ENCODE measurements at regions not wholly inside any gene's neighbourhood (a gene's known extent, or its start where the extent isn't known, plus 50 kb on each side); places are given as distances from the start of the nearest gene placed in this dataset.

- TF ChIP-seq TEAD4 (IDR thresholded peaks at IDR 0.05) (no peak), FOXM1 (IDR thresholded peaks at IDR 0.05; ENCODE audit: borderline replicate concordance, low read depth) (no peak), EP300 (IDR thresholded peaks at IDR 0.05; ENCODE audit: borderline replicate concordance) (no peak), NFIC (IDR thresholded peaks at IDR 0.05) (no peak), CREB1 (IDR thresholded peaks at IDR 0.05; ENCODE audit: low read depth) (no peak), TCF12 (IDR thresholded peaks at IDR 0.05; ENCODE audit: low read depth) (no peak), TAF1 (IDR thresholded peaks at IDR 0.05; ENCODE audit: low read depth) (no peak), RAD21 (IDR thresholded peaks at IDR 0.05; ENCODE audit: low read depth) (no peak), YY1 (IDR thresholded peaks at IDR 0.05; ENCODE audit: low read depth) (no peak), EGR1 (IDR thresholded peaks at IDR 0.05) (no peak), MAX (IDR thresholded peaks at IDR 0.05) (no peak), ZBTB7A (IDR thresholded peaks at IDR 0.05; ENCODE audit: low read depth) (no peak), REST (IDR thresholded peaks at IDR 0.05; ENCODE audit: low read depth) (no peak), USF1 (IDR thresholded peaks at IDR 0.05) (no peak), CEBPB (IDR thresholded peaks at IDR 0.05) (no peak)
These were observed 70.4 kb upstream of the CDK1 start for GRCh38 chr10:60707841-60708240.

GRCh38 chr10:60706146-60706545 is 72.1 kb upstream of the CDK1 start:
- TF ChIP-seq REST (IDR thresholded peaks at IDR 0.05; ENCODE audit: low read depth): no peak
- no peak for TF ChIP-seq FOXM1 (IDR thresholded peaks at IDR 0.05; ENCODE audit: borderline replicate concordance, low read depth)
- TF ChIP-seq MAX (IDR thresholded peaks at IDR 0.05): no peak
- TF ChIP-seq TCF12 (IDR thresholded peaks at IDR 0.05; ENCODE audit: low read depth): no peak
- no peak for TF ChIP-seq EP300 (IDR thresholded peaks at IDR 0.05; ENCODE audit: borderline replicate concordance)
- TF ChIP-seq TAF1 (IDR thresholded peaks at IDR 0.05; ENCODE audit: low read depth): no peak
- TF ChIP-seq RAD21 (IDR thresholded peaks at IDR 0.05; ENCODE audit: low read depth): no peak
- no peak for TF ChIP-seq YY1 (IDR thresholded peaks at IDR 0.05; ENCODE audit: low read depth)
- TF ChIP-seq CEBPB (IDR thresholded peaks at IDR 0.05): no peak
- TF ChIP-seq TEAD4 (IDR thresholded peaks at IDR 0.05): no peak
- TF ChIP-seq USF1 (IDR thresholded peaks at IDR 0.05): no peak
- TF ChIP-seq EGR1 (IDR thresholded peaks at IDR 0.05): no peak
- no peak for TF ChIP-seq ZBTB7A (IDR thresholded peaks at IDR 0.05; ENCODE audit: low read depth)
- no peak for TF ChIP-seq CREB1 (IDR thresholded peaks at IDR 0.05; ENCODE audit: low read depth)
- TF ChIP-seq NFIC (IDR thresholded peaks at IDR 0.05): no peak

- TF ChIP-seq MAX (IDR thresholded peaks at IDR 0.05) (no peak), EP300 (IDR thresholded peaks at IDR 0.05; ENCODE audit: borderline replicate concordance) (no peak), CREB1 (IDR thresholded peaks at IDR 0.05; ENCODE audit: low read depth) (no peak), FOXM1 (IDR thresholded peaks at IDR 0.05; ENCODE audit: borderline replicate concordance, low read depth) (no peak), NFIC (IDR thresholded peaks at IDR 0.05) (no peak), TAF1 (IDR thresholded peaks at IDR 0.05; ENCODE audit: low read depth) (no peak), EGR1 (IDR thresholded peaks at IDR 0.05) (no peak), ZBTB7A (IDR thresholded peaks at IDR 0.05; ENCODE audit: low read depth) (no peak), RAD21 (IDR thresholded peaks at IDR 0.05; ENCODE audit: low read depth) (no peak)
These were observed 72.9 kb upstream of the CDK1 start for GRCh38 chr10:60705376-60705775.

GRCh38 chr10:60704471-60704870 is 73.8 kb upstream of the CDK1 start:
- TF ChIP-seq ZBTB7A (IDR thresholded peaks at IDR 0.05; ENCODE audit: low read depth) (no peak), MAX (IDR thresholded peaks at IDR 0.05) (no peak), USF1 (IDR thresholded peaks at IDR 0.05) (no peak), TAF1 (IDR thresholded peaks at IDR 0.05; ENCODE audit: low read depth) (no peak), TEAD4 (IDR thresholded peaks at IDR 0.05) (0 out of 2 replicates have a peak, but pooled peaks have one; percentile 52), TCF12 (IDR thresholded peaks at IDR 0.05; ENCODE audit: low read depth) (no peak; the same call in 1 of the 2 replicates), RAD21 (IDR thresholded peaks at IDR 0.05; ENCODE audit: low read depth) (no peak), REST (IDR thresholded peaks at IDR 0.05; ENCODE audit: low read depth) (no peak), NFIC (IDR thresholded peaks at IDR 0.05) (no peak), EP300 (IDR thresholded peaks at IDR 0.05; ENCODE audit: borderline replicate concordance) (peak; percentile 68), CEBPB (IDR thresholded peaks at IDR 0.05) (0 out of 2 replicates have a peak, but pooled peaks have one; percentile 14), YY1 (IDR thresholded peaks at IDR 0.05; ENCODE audit: low read depth) (no peak), EGR1 (IDR thresholded peaks at IDR 0.05) (no peak), FOXM1 (IDR thresholded peaks at IDR 0.05; ENCODE audit: borderline replicate concordance, low read depth) (peak; percentile 42; the same call in 1 of the 2 replicates), CREB1 (IDR thresholded peaks at IDR 0.05; ENCODE audit: low read depth) (no peak)
